Eye (tissue), 1 donor: ENCODE measurements at regions not wholly inside any gene's neighbourhood (a gene's known extent, or its start where the extent isn't known, plus 50 kb on each side); places are given as distances from the start of the nearest gene placed in this dataset.
"Not testable (repeated sequence)": the region's sequence is repeated elsewhere in the genome, so short reads cannot be mapped to it uniquely, and the experiment has no call there.

Source experiments
- DNase-seq: peaks from one replicate; pipeline ENCODE4 v3.0.0-alpha.2; 2015

GRCh38 chr7:149930374-149931068 lies 56.8 kb downstream of the ATP6V0E2 start:
- peak; percentile 33 for DNase-seq

GRCh38 chr7:149933776-149934175 lies 60.0 kb downstream of the ATP6V0E2 start:
- not testable (repeated sequence) for DNase-seq

GRCh38 chr7:149947346-149947745 lies 73.6 kb downstream of the ATP6V0E2 start:
- not testable (repeated sequence) for DNase-seq

GRCh38 chr7:149948444-149948843 lies 74.7 kb downstream of the ATP6V0E2 start:
- not testable (repeated sequence) for DNase-seq

GRCh38 chr7:149949863-149950577 lies 76.3 kb downstream of the ATP6V0E2 start:
- DNase-seq = not testable (repeated sequence)

GRCh38 chr7:149950578-149950924 lies 76.8 kb downstream of the ATP6V0E2 start:
- DNase-seq = not testable (repeated sequence)

- not testable (repeated sequence) for DNase-seq
Observed at GRCh38 chr7:149951579-149951978, 77.8 kb downstream of the ATP6V0E2 start.

GRCh38 chr7:149958880-149959279 lies 85.1 kb downstream of the ATP6V0E2 start:
- DNase-seq = not testable (repeated sequence)

GRCh38 chr7:149960863-149961262 lies 87.1 kb downstream of the ATP6V0E2 start:
- not testable (repeated sequence) for DNase-seq

- not testable (repeated sequence) for DNase-seq
Observed at GRCh38 chr7:149961878-149962277, 88.1 kb downstream of the ATP6V0E2 start.

GRCh38 chr7:149962685-149963319 lies 89.0 kb downstream of the ATP6V0E2 start:
- not testable (repeated sequence) for DNase-seq

- DNase-seq = not testable (repeated sequence)
Observed at GRCh38 chr7:149963985-149964384, 90.2 kb downstream of the ATP6V0E2 start.

GRCh38 chr7:149966444-149966843 lies 92.7 kb downstream of the ATP6V0E2 start:
- DNase-seq = not testable (repeated sequence)

- not testable (repeated sequence) for DNase-seq
Observed at GRCh38 chr7:149972977-149973376, 99.2 kb downstream of the ATP6V0E2 start.

GRCh38 chr7:149973681-149974080 lies 99.9 kb downstream of the ATP6V0E2 start:
- not testable (repeated sequence) for DNase-seq

- DNase-seq = not testable (repeated sequence)
Observed at GRCh38 chr7:149975608-149976007, 101.8 kb downstream of the ATP6V0E2 start.

GRCh38 chr7:149978537-149978936 lies 104.8 kb downstream of the ATP6V0E2 start:
- not testable (repeated sequence) for DNase-seq

GRCh38 chr7:149978944-149979343 lies 105.2 kb downstream of the ATP6V0E2 start:
- not testable (repeated sequence) for DNase-seq

- not testable (repeated sequence) for DNase-seq
Observed at GRCh38 chr7:149982537-149983112, 108.9 kb downstream of the ATP6V0E2 start.

- not testable (repeated sequence) for DNase-seq
Observed at GRCh38 chr7:149986866-149987265, 113.1 kb downstream of the ATP6V0E2 start.

GRCh38 chr7:149991652-149992302 lies 118.0 kb downstream of the ATP6V0E2 start:
- not testable (repeated sequence) for DNase-seq

GRCh38 chr7:149992366-149992765 lies 118.6 kb downstream of the ATP6V0E2 start:
- not testable (repeated sequence) for DNase-seq
